HG02840 (cell line): ENCODE measurements at regions not wholly inside any gene's neighbourhood (a gene's known extent, or its start where the extent isn't known, plus 50 kb on each side); places are given as distances from the start of the nearest gene placed in this dataset.

ENCODE experiments used
- ATAC-seq: cut with Tn5 transposase; IDR thresholded peaks from one replicate; pipeline ENCODE4 v1.9.1; 2021; ENCODE audit warnings: mild to moderate bottlenecking, moderate library complexity, moderate number of reproducible peaks; ENCODE audit not compliant: unreplicated experiment, low FRiP score

DNA sequence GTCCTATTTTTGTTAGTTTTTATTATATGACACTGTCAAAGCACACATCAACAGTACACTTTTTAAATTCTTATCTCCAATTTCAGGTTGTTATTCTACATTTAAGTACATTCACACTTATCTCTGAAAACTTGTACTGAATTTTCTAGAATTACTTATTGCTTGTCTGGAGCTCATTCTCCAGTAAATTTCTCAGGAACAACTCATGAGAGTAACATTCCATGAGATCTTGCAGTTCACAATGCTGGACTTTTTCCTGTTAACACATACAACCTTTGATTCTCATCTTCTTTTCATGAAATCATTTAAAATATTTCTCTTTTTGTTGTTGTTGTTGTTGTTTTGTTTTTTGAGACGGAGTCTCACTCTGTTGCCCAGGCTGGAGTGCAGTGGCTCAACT, 320.9 kb upstream of the CAMK1G start:
- ATAC-seq = no peak

GRCh38 chr1:209265301-209265700, 318.2 kb upstream of the CAMK1G start:
- no peak for ATAC-seq

GRCh38 chr1:209266590-209267205, 316.8 kb upstream of the CAMK1G start:
- ATAC-seq = no peak

DNA sequence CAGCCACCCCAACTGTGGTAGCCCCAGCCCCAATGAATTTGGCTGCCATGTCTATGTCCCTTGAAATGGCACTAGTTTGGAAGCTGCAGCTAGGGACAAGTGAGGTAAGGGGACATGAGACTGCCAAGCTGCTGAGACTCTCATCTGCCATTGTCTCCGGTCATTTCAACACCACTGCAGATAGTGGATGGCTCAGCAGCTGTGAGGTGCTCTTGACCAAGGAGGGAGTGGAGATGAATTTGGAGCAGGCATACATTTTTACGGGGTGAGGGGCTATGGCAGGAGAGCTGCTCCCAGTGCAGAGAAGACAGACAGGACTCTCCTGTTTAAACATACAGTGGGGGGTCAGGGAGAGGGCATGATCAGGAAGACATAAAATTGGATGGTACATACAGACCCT, 315.5 kb upstream of the CAMK1G start:
- ATAC-seq = no peak

DNA sequence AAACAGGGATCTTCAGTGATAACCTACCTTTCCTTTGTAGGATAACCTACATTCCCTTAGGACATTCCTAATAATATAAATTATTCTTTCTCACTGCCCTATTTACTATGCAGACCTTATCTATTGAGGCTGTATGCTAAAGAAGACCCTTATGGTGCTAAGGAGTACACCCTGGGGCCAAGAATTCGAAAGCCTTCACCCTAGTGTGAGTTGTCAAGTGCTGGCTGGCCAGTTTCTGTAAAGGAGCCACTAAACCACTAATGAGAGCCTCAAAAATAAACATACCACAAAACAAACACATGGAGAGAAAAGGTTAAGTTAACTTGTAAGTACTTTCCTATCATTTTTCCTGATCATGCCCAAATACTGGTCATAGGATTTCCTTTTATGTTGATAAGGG, 315.0 kb upstream of the CAMK1G start:
- ATAC-seq = no peak

- no peak for ATAC-seq
Measured at GRCh38 chr1:209276321-209276720, 307.2 kb upstream of the CAMK1G start.

DNA sequence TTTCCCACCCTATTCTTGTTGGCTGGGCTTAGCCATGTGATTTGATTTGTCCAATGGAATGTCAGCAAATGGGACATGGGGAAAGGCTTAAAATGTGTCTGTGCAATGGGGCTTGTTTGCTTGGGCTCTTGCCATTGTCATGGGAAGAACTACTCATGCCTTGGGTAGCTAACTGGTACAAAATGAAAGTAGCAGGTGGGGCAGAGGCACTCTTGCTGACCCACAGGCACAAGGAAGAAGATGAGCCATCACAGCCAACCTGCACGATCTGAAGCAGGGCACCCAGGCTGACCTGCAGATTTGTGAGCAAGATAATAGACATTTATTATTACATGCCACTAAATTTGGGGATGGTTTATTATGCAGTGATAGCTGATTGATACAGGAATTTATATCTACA, 305.9 kb upstream of the CAMK1G start:
- no peak for ATAC-seq

DNA sequence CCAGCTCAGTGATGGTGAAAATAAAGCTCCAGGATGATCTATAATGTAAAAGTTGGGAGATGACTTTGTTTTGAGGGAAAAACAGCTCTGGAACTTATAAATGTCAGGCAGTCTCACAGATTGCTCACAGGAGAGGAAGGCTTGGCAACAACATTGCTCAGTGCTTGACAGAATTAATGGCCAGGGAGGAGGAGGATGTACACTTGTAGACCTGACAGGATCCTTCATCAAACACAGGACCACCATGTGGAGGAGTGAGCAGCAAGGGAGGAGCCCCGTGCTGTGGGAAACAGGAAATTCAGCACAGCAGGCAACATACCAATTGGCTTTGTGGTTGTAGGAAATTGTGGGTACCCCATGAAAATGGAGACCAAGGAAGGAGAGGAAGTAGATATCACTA, 291.8 kb upstream of the CAMK1G start:
- ATAC-seq = no peak

GRCh38 chr1:209302779-209303568, 280.5 kb upstream of the CAMK1G start:
- ATAC-seq = no peak

GRCh38 chr1:209304166-209304565, 279.3 kb upstream of the CAMK1G start:
- no peak for ATAC-seq

DNA sequence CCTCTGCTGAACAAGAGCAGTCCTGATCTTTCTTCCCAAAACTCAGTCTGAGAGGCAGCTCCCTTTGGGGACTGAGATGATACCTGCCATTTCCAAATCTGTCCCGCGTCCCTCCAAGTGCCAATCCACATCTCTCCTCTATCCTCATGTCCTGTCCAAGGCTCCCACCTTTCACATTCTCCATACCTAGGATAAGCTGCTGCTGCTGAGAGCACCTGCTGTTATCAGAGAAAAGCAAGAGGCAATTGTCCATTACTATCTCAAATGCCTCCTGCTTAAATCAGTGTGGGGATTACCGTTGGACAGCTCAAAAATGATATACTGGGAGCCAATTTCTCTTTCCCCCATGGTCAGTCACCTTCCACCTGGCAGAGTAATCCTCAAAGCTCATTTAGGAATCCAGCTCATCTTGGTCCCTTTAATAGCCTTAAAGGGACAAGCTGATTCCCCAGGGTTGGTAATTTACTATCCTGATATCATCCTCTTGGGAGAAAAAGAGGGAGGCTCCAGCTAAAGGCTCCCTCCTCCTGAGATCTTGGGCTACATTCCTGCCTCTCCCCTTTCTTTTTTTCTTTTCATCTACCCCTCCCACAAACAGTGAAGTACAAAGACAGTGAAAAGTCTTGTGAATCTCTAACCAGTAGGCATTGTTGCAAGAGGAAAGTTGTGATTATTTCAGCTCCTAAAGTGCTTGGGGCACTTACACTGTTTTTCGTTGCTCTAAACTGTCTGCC, 278.1 kb upstream of the CAMK1G start:
- no peak for ATAC-seq

GRCh38 chr1:209307846-209308245, 275.7 kb upstream of the CAMK1G start:
- ATAC-seq = no peak

DNA sequence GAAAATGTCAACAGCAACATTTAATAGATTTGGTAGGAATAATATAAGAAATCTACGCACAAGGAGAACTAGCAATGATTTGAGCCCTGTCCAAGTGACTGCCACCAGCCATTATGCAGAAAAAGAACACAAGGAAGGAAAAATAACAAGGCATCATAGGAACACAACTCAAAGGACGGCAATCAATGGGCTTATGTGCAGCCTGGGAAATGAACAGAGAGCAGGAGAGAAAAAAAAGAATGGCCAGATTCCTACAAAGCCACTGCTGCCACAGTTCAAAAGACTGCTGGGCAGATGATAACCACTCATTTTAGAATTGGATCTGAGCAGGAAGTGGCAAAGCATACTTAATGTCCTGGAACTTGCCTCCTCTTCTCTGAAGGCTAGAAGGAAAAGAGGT, 274.3 kb upstream of the CAMK1G start:
- no peak for ATAC-seq

GRCh38 chr1:209311770-209312169, 271.7 kb upstream of the CAMK1G start:
- ATAC-seq = no peak

GRCh38 chr1:209316929-209317328, 266.6 kb upstream of the CAMK1G start:
- ATAC-seq = no peak

- no peak for ATAC-seq
Measured at GRCh38 chr1:209318181-209319056, 265.1 kb upstream of the CAMK1G start.

DNA sequence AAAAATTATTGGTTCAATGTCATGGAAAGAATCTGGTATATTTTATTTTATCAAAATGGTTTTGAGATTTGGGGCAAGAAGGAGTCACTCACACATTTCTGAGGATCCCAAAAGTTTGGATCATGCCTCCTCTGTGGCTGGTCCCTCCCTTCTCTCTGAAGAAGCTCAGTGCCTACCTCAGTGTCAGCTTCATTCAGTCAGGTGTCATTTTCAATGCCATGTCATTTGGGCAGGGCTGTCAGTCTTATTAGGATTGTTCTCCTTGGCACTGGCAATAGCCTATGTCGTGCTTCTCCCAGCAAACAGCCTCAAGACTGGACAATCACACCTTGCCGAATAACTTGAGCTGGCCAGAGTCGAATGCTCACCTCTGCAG, 264.5 kb upstream of the CAMK1G start:
- ATAC-seq = no peak

DNA sequence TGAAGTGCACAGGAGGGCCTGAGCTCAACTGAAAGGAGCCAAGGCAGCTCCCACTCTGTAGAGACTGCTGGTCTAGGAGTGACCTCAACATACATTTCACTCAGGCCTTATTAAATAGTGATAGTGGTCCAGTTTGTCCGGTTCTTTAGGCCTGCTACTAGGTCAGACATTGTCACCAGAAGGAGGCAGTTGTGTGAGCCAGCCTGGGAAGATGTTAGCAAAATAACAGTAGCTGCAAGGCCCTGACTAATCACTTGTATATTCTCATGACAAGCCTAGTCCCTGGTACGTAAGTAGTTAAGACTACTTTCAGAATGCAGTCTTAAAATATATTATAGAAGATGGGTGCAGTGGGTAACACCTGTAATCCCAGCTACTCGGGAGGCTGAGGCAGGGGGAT, 264.0 kb upstream of the CAMK1G start:
- no peak for ATAC-seq

DNA sequence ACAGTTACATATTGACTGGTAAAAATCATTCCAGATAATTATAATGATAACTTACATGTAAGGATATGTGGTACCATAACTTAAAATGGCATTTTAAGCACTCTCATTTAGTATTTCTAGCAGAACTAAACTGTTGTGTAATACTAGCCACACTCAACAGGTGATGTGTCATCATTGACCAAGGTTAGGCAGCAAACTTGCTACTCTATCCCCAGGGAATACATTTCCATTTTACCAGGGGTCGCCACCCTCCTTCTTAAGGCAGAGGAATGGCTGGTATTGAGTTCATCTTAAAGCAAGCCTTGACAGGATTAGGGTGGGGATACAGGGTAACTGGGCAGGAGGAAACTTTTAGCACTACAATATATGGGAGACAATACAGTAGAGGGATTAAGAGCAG, 259.8 kb upstream of the CAMK1G start:
- ATAC-seq = no peak
